AG04450 (cell line): ENCODE measurements at regions not wholly inside any gene's neighbourhood (a gene's known extent, or its start where the extent isn't known, plus 50 kb on each side); places are given as distances from the start of the nearest gene placed in this dataset.

Experiments
- CTCF ChIA-PET: fragments of 300-600, 350-600 bp; formaldehyde crosslinking; extraction: SDS; loops from one replicate; lab custom pipeline; 2022; ENCODE audit warnings: antibody characterized with exemption, inconsistent platforms; lab: Charles Lee
- POLR2A ChIA-PET: fragments of 350-600 bp; formaldehyde crosslinking; extraction: SDS; loops from one replicate; lab custom pipeline; 2021; ENCODE audit warnings: antibody characterized with exemption, inconsistent platforms; lab: Yijun Ruan, JAX
- DNase-seq: peaks from one replicate; pipeline ENCODE4 v3.0.0-alpha.2; 2011; ENCODE audit warnings: low read depth, low spot score
- H3K27ac ChIP-seq: one replicate; pipeline ENCODE4 v1.5.1; 2012; ENCODE audit warnings: low read depth, low read length, control low read depth
- H3K27me3 ChIP-seq: one replicate; pipeline ENCODE4 v1.6.0; 2012; ENCODE audit warnings: low read length; ENCODE audit not compliant: control insufficient read depth, insufficient read depth
- H3K4me3 ChIP-seq: 2 replicates; pipeline ENCODE4 v1.5.1; 2011; ENCODE audit warnings: mild to moderate bottlenecking, low read depth, low read length, control low read depth
- H3K9me3 ChIP-seq: 2 replicates; pipeline ENCODE4 v1.5.1; 2012; ENCODE audit warnings: low read length; ENCODE audit not compliant: control insufficient read depth, insufficient read depth
- TF ChIP-seq, protein P1 (sequence below): IDR thresholded peaks from 2 replicates; pipeline ENCODE4 v1.5.1; 2011; ENCODE audit warnings: low read depth, low read length, control low read depth, inconsistent platforms

DNA sequence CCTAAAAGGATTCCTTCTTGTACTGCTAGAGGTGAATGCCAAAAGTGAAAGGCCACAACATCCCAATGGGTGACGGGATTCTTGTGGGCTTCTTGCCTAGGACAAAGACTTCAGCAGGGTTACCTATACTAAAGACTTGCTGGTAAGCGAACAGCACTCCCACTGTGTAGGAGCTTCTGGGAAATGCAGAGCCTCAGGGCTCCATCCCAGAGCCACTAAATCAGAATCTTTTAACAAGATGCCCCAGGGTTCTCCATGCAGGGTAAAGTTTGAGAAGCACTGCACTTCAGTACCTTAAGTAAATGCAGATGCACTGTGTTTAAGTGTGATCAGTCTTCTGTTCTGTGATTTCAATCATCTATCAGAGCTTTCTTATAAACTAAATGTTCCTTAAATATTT is 266.9 kb upstream of the KLF14 start:
- ChIA-PET POLR2A (no interaction called here), CTCF (interaction anchor here (0.6 to 1.8 kb wide), 4 partner anchors 19 to 114 kb away, joined by 3 to 7 read pairs (median 4); no protein-coding TSS in a partner anchor)
- Histone ChIP-seq H3K9me3 (peaks cover 3% of the 10 kb centered on the region; the same call in 1 of the 2 replicates), H3K27me3 (no peaks in the 10 kb centered on the region), H3K4me3 (no peak overlapping the region), H3K27ac (no peak overlapping the region)
- TF ChIP-seq, protein P1, sequence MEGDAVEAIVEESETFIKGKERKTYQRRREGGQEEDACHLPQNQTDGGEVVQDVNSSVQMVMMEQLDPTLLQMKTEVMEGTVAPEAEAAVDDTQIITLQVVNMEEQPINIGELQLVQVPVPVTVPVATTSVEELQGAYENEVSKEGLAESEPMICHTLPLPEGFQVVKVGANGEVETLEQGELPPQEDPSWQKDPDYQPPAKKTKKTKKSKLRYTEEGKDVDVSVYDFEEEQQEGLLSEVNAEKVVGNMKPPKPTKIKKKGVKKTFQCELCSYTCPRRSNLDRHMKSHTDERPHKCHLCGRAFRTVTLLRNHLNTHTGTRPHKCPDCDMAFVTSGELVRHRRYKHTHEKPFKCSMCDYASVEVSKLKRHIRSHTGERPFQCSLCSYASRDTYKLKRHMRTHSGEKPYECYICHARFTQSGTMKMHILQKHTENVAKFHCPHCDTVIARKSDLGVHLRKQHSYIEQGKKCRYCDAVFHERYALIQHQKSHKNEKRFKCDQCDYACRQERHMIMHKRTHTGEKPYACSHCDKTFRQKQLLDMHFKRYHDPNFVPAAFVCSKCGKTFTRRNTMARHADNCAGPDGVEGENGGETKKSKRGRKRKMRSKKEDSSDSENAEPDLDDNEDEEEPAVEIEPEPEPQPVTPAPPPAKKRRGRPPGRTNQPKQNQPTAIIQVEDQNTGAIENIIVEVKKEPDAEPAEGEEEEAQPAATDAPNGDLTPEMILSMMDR, result no peak
- DNase-seq, result no peak

DNA sequence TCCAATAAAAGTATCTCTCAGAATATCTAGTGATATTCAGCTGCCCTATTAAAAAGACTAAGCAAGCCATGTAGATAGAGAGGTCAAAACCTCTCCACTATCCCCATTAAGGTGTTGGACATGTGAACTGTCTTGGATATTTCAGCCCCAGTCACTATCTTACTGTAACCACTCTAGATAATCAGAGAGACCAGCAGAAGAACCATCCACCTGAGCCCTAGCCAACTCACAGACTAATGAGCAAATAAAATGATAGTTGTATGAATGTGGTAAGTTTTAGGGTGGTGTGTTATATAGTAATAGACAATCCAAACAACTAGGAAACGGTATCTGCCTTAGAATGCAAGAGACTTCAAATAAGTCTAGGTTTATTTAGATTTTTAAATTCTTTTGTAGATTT is 268.6 kb upstream of the KLF14 start:
- CTCF ChIA-PET, result interaction anchor here (0.6 to 3.0 kb wide), 4 partner anchors 21 to 486 kb away, joined by 3 to 16 read pairs (median 7); no protein-coding TSS in a partner anchor

DNA sequence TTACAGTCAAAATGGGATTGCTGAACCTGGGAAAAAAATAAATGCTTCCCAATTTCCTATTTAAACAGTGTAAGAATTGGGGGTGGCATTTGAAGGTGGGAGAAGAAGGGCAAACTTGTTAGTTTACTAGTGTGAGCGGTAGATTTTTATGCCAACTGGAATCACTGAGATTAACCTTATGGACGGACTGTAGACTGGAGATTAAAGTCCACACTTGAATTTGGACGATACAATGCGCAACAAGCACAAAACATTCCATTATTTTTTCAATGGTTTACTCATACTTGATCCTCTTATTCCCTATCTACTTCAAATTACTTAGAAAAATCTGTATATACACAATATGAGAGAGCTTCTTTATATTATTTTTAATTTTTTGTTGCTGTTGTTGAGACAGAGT is 269.6 kb upstream of the KLF14 start:
- POLR2A ChIA-PET, result no interaction called here
- no peak overlapping the region for H3K27ac ChIP-seq

More for the DNA sequence above, 268.6 kb upstream of the KLF14 start:
- H3K4me3 ChIP-seq, result no peak overlapping the region
- DNase-seq, result no peak
- peaks cover 3% of the 10 kb centered on the region; the same call in 1 of the 2 replicates for H3K9me3 ChIP-seq
- POLR2A ChIA-PET, result no interaction called here
- H3K27me3 ChIP-seq, result no peaks in the 10 kb centered on the region
- TF ChIP-seq, protein P1, result no peak
- H3K27ac ChIP-seq, result no peak overlapping the region

DNA sequence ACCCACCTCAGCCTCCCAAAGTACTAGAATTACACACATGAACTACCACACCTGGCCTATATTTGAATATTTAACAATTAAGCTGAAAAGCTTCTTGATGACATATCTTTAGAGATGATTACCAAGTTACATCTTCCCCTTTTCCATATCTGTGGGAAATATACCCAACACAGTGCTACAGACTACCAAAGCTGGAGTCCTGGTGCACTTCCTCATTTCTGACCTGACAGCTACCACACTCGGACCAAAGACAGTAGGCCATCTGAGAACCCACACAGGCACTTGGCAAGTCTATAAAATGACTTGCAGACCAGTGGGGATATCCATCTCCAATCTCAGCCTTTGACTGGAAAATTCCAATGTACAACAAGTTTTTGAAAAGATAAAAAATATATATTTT is 270.4 kb upstream of the KLF14 start:
- no peak for DNase-seq
- peaks cover 3% of the 10 kb centered on the region for H3K9me3 ChIP-seq
- H3K27ac ChIP-seq, result no peak overlapping the region
- H3K27me3 ChIP-seq, result no peaks in the 10 kb centered on the region
- no peak overlapping the region for H3K4me3 ChIP-seq
- ChIA-PET CTCF (interaction anchor here (1.2 to 3.0 kb wide), 5 partner anchors 21 to 108 kb away, joined by 3 to 16 read pairs (median 8); no protein-coding TSS in a partner anchor), POLR2A (no interaction called here)
- TF ChIP-seq, protein P1, result no peak

More for the DNA sequence above, 269.6 kb upstream of the KLF14 start:
- H3K9me3 ChIP-seq, result peaks cover 3% of the 10 kb centered on the region
- H3K4me3 ChIP-seq, result no peak overlapping the region
- TF ChIP-seq, protein P1, result no peak
- DNase-seq, result no peak
- no peaks in the 10 kb centered on the region for H3K27me3 ChIP-seq
- CTCF ChIA-PET, result interaction anchor here (1.2 to 3.0 kb wide), 5 partner anchors 21 to 107 kb away, joined by 3 to 16 read pairs (median 8); no protein-coding TSS in a partner anchor
